Suppressor macrophage treated with lipopolysaccharide for 4 hours (primary cell): ENCODE measurements at regions not wholly inside any gene's neighbourhood (a gene's known extent, or its start where the extent isn't known, plus 50 kb on each side); places are given as distances from the start of the nearest gene placed in this dataset.

Source experiments
- DNase-seq: peaks from one replicate; pipeline ENCODE4 v3.0.0-alpha.2; 2020

- no peak for DNase-seq
Measured at GRCh38 chr9:28031521-28032267, 458.4 kb upstream of the C9orf72 start.

- no peak for DNase-seq
Measured at GRCh38 chr9:28032268-28032590, 458.9 kb upstream of the C9orf72 start.

- no peak for DNase-seq
Measured at GRCh38 chr9:28034242-28034641, 461.0 kb upstream of the C9orf72 start.

GRCh38 chr9:28037968-28038367 lies 464.7 kb upstream of the C9orf72 start:
- DNase-seq: no peak

GRCh38 chr9:28045051-28045450 lies 471.8 kb upstream of the C9orf72 start:
- no peak for DNase-seq

- peak; percentile 8 for DNase-seq
Measured at GRCh38 chr9:28050046-28050445, 476.8 kb upstream of the C9orf72 start.

- no peak for DNase-seq
Measured at GRCh38 chr9:28050941-28051340, 477.7 kb upstream of the C9orf72 start.

- no peak for DNase-seq
Measured at GRCh38 chr9:28051559-28052503, 478.6 kb upstream of the C9orf72 start.

- no peak for DNase-seq
Measured at GRCh38 chr9:28053096-28053777, 480.0 kb upstream of the C9orf72 start.

GRCh38 chr9:28056006-28056405 lies 482.7 kb upstream of the C9orf72 start:
- DNase-seq: no peak

GRCh38 chr9:28056466-28056865 lies 483.2 kb upstream of the C9orf72 start:
- no peak for DNase-seq

- DNase-seq: no peak
Measured at GRCh38 chr9:28059192-28059591, 485.9 kb upstream of the C9orf72 start.

- DNase-seq: no peak
Measured at GRCh38 chr9:28064241-28064815, 491.0 kb upstream of the C9orf72 start.

GRCh38 chr9:28073270-28073669 lies 500.0 kb upstream of the C9orf72 start:
- peak; percentile 69 for DNase-seq

- no peak for DNase-seq
Measured at GRCh38 chr9:28079677-28080076, 506.4 kb upstream of the C9orf72 start.

GRCh38 chr9:28082671-28083070 lies 509.4 kb upstream of the C9orf72 start:
- no peak for DNase-seq

- DNase-seq: no peak
Measured at GRCh38 chr9:28086881-28087280, 513.6 kb upstream of the C9orf72 start.

- DNase-seq: no peak
Measured at GRCh38 chr9:28092981-28093936, 520.0 kb upstream of the C9orf72 start.

GRCh38 chr9:28101509-28101908 lies 528.2 kb upstream of the C9orf72 start:
- DNase-seq: no peak

- DNase-seq: no peak
Measured at GRCh38 chr9:28105001-28105400, 531.7 kb upstream of the C9orf72 start.

GRCh38 chr9:28120184-28120583 lies 546.9 kb upstream of the C9orf72 start:
- no peak for DNase-seq

GRCh38 chr9:28120626-28121025 lies 547.3 kb upstream of the C9orf72 start:
- DNase-seq: no peak
